CD4-positive, alpha-beta memory T cell (primary cell): ENCODE measurements at regions not wholly inside any gene's neighbourhood (a gene's known extent, or its start where the extent isn't known, plus 50 kb on each side); places are given as distances from the start of the nearest gene placed in this dataset.
A peak's percentile ranks its signal among the peaks of the same experiment; 100 is the strongest.

ENCODE experiments used
- CTCF ChIA-PET: fragments of 350-600 bp; sonication (Branson Sonifier 250); formaldehyde crosslinking; loops from one replicate; lab custom pipeline; 2021; ENCODE audit warnings: inconsistent platforms; ENCODE audit not compliant: partially characterized antibody; lab: Charles Lee
- POLR2A ChIA-PET: fragments of 350-600 bp; sonication (Branson Sonifier 250); formaldehyde crosslinking; loops from one replicate; lab custom pipeline; 2021; ENCODE audit not compliant: partially characterized antibody; lab: Charles Lee
- DNase-seq, 5 donors: peaks; one replicate each; pipeline versions ENCODE4 v3.0.0 to v3.0.0-alpha.2; 2020 to 2022; ENCODE audit warnings: mixed read lengths in 1 of 5
- H3K27ac ChIP-seq: one replicate; pipeline ENCODE4 v1.7.0; 2013; ENCODE audit warnings: low read depth, low read length
- H3K27me3 ChIP-seq: 2 replicates; pipeline ENCODE4 v1.7.0; 2013; ENCODE audit warnings: mild to moderate bottlenecking, low read length, moderate library complexity; ENCODE audit not compliant: insufficient read depth
- H3K36me3 ChIP-seq: 2 replicates; pipeline ENCODE4 v1.7.0; 2013; ENCODE audit warnings: mild to moderate bottlenecking, low read length, moderate library complexity; ENCODE audit not compliant: insufficient read depth
- H3K4me1 ChIP-seq: 2 replicates; pipeline ENCODE4 v1.7.0; 2013; ENCODE audit warnings: mild to moderate bottlenecking, low read length, moderate library complexity; ENCODE audit not compliant: insufficient read depth
- H3K4me3 ChIP-seq, 2 donors: one replicate each; pipeline ENCODE4 v1.7.0; 2013; ENCODE audit warnings: low read length in 2 of 2, mild to moderate bottlenecking in 1 of 2
- H3K9me3 ChIP-seq, 2 donors: one replicate each; pipeline ENCODE4 v1.7.0; 2013; ENCODE audit warnings: low read length in 2 of 2, control low read depth in 1 of 2; ENCODE audit not compliant: control insufficient read depth in 1 of 2
- H3K27ac Mint-ChIP-seq, 7 donors: one replicate each; pipeline ENCODE4 v1.8.0; 2020 to 2021; ENCODE audit warnings: mixed read lengths in 7 of 7, mild to moderate bottlenecking in 6 of 7, inconsistent platforms in 3 of 7, moderate library complexity in 3 of 7
- H3K27me3 Mint-ChIP-seq, 2 donors: one replicate each; pipeline ENCODE4 v1.8.0; 2020 to 2021; ENCODE audit warnings: mixed read lengths in 2 of 2
- H3K36me3 Mint-ChIP-seq, 2 donors: one replicate each; pipeline ENCODE4 v1.8.0; 2020 to 2021; ENCODE audit warnings: mixed read lengths in 2 of 2, inconsistent platforms in 1 of 2, mild to moderate bottlenecking in 1 of 2
- H3K4me1 Mint-ChIP-seq, 4 donors: one replicate each; pipeline ENCODE4 v1.8.0; 2020 to 2021; ENCODE audit warnings: mixed read lengths in 4 of 4, mild to moderate bottlenecking in 1 of 4
- H3K4me3 Mint-ChIP-seq, 8 donors: one replicate each; pipeline ENCODE4 v1.8.0; 2020 to 2021; ENCODE audit warnings: mixed read lengths in 8 of 8, mild to moderate bottlenecking in 7 of 8, moderate library complexity in 6 of 8, inconsistent platforms in 3 of 8
- H3K9me3 Mint-ChIP-seq, 8 donors: one replicate each; pipeline ENCODE4 v1.8.0; 2020 to 2021; ENCODE audit warnings: mixed read lengths in 8 of 8, mild to moderate bottlenecking in 5 of 8, inconsistent platforms in 3 of 8, moderate library complexity in 1 of 8
- intact Hi-C: fragments of 100-400 bp; cut with micrococcal nuclease; formaldehyde crosslinking; loops from one replicate; pipeline ENCODE4 v1.15.1; 2023

GRCh38 chr15:87760547-87761314 lies 495.8 kb downstream of the NTRK3 start:
- Mint-ChIP-seq H3K36me3 (no peaks in the 10 kb centered on the region), H3K27ac (no peak overlapping the region), H3K9me3 (peaks cover 0 to 3% (median 0%) of the 10 kb centered on the region in 8 donors), H3K4me3 (peak overlapping the region in 2 of 8 donors; percentile 8 to 36), H3K27me3 (no peaks in the 10 kb centered on the region), H3K4me1 (peaks cover 13 to 24% (median 13%) of the 10 kb centered on the region in 4 donors)
- H3K4me3 ChIP-seq: no peak overlapping the region
- H3K36me3 ChIP-seq: no peaks in the 10 kb centered on the region
- H3K4me1 ChIP-seq: peaks cover 9% of the 10 kb centered on the region
- intact Hi-C loops: no loop called here
- H3K9me3 ChIP-seq: no peaks in the 10 kb centered on the region
- DNase-seq: no peak
- POLR2A ChIA-PET: no interaction called here
- CTCF ChIA-PET: no interaction called here
- H3K27me3 ChIP-seq: no peaks in the 10 kb centered on the region
- H3K27ac ChIP-seq: no peak overlapping the region

GRCh38 chr15:87758794-87759418 lies 497.6 kb downstream of the NTRK3 start:
- Mint-ChIP-seq H3K4me1 (peaks cover 13 to 24% (median 13%) of the 10 kb centered on the region in 4 donors), H3K36me3 (no peaks in the 10 kb centered on the region), H3K27ac (no peak overlapping the region), H3K9me3 (peaks cover 0 to 3% (median 0%) of the 10 kb centered on the region in 8 donors), H3K27me3 (peaks cover 0 to 2% of the 10 kb centered on the region in 2 donors), H3K4me3 (no peak overlapping the region)
- CTCF ChIA-PET: no interaction called here
- intact Hi-C loops: no loop called here
- POLR2A ChIA-PET: no interaction called here
- no peaks in the 10 kb centered on the region for H3K36me3 ChIP-seq
- no peaks in the 10 kb centered on the region for H3K27me3 ChIP-seq
- no peak overlapping the region for H3K4me3 ChIP-seq
- no peak overlapping the region for H3K27ac ChIP-seq
- peaks cover 9% of the 10 kb centered on the region for H3K4me1 ChIP-seq
- no peak for DNase-seq
- H3K9me3 ChIP-seq: no peaks in the 10 kb centered on the region

- ChIA-PET CTCF (no interaction called here), POLR2A (no interaction called here)
- no peak overlapping the region for H3K27ac ChIP-seq
Measured at GRCh38 chr15:87757084-87757483, 499.5 kb downstream of the NTRK3 start.

GRCh38 chr15:87756072-87756471 lies 500.5 kb downstream of the NTRK3 start:
- intact Hi-C loops: no loop called here
- no peaks in the 10 kb centered on the region for H3K36me3 Mint-ChIP-seq
- Histone ChIP-seq H3K36me3 (no peaks in the 10 kb centered on the region), H3K4me1 (no peaks in the 10 kb centered on the region), H3K27ac (no peak overlapping the region), H3K27me3 (no peaks in the 10 kb centered on the region), H3K9me3 (no peaks in the 10 kb centered on the region), H3K4me3 (no peak overlapping the region)
- H3K27me3 Mint-ChIP-seq: peaks cover 0 to 2% of the 10 kb centered on the region in 2 donors
- DNase-seq: no peak
- CTCF ChIA-PET: no interaction called here
- H3K4me3 Mint-ChIP-seq: no peak overlapping the region
- peaks cover 0 to 3% (median 0%) of the 10 kb centered on the region in 8 donors for H3K9me3 Mint-ChIP-seq
- peaks cover 0 to 3% (median 2%) of the 10 kb centered on the region in 4 donors for H3K4me1 Mint-ChIP-seq
- H3K27ac Mint-ChIP-seq: no peak overlapping the region
- POLR2A ChIA-PET: no interaction called here

More at GRCh38 chr15:87757084-87757483, 499.5 kb downstream of the NTRK3 start:
- H3K4me1 ChIP-seq: peaks cover 4% of the 10 kb centered on the region
- Mint-ChIP-seq H3K9me3 (peaks cover 0 to 3% (median 0%) of the 10 kb centered on the region in 8 donors), H3K4me1 (peaks cover 7 to 13% (median 10%) of the 10 kb centered on the region in 4 donors), H3K36me3 (no peaks in the 10 kb centered on the region), H3K27ac (no peak overlapping the region), H3K27me3 (peaks cover 0 to 2% of the 10 kb centered on the region in 2 donors), H3K4me3 (no peak overlapping the region)
- H3K4me3 ChIP-seq: no peak overlapping the region
- intact Hi-C loops: no loop called here
- no peak for DNase-seq
- H3K36me3 ChIP-seq: no peaks in the 10 kb centered on the region
- H3K27me3 ChIP-seq: no peaks in the 10 kb centered on the region
- H3K9me3 ChIP-seq: no peaks in the 10 kb centered on the region

- CTCF ChIA-PET: no interaction called here
- POLR2A ChIA-PET: no interaction called here
- no peaks in the 10 kb centered on the region for H3K4me1 ChIP-seq
- no peaks in the 10 kb centered on the region for H3K36me3 ChIP-seq
- H3K27me3 ChIP-seq: no peaks in the 10 kb centered on the region
- Mint-ChIP-seq H3K36me3 (no peaks in the 10 kb centered on the region), H3K4me3 (no peak overlapping the region), H3K4me1 (peaks cover 0 to 3% (median 0%) of the 10 kb centered on the region in 4 donors), H3K27me3 (peaks cover 0 to 2% of the 10 kb centered on the region in 2 donors), H3K9me3 (peaks cover 0 to 3% (median 0%) of the 10 kb centered on the region in 8 donors), H3K27ac (no peak overlapping the region)
- no peaks in the 10 kb centered on the region for H3K9me3 ChIP-seq
- no peak overlapping the region for H3K27ac ChIP-seq
- intact Hi-C loops: no loop called here
- no peak overlapping the region for H3K4me3 ChIP-seq
- DNase-seq: no peak
Measured at GRCh38 chr15:87755226-87755625, 501.3 kb downstream of the NTRK3 start.

GRCh38 chr15:87753539-87753938 lies 503.0 kb downstream of the NTRK3 start:
- Mint-ChIP-seq H3K4me1 (peaks cover 0 to 3% (median 0%) of the 10 kb centered on the region in 4 donors), H3K27me3 (peaks cover 0 to 3% of the 10 kb centered on the region in 2 donors), H3K27ac (no peak overlapping the region), H3K9me3 (peaks cover 0 to 3% (median 0%) of the 10 kb centered on the region in 8 donors), H3K36me3 (no peaks in the 10 kb centered on the region), H3K4me3 (no peak overlapping the region)
- DNase-seq: no peak
- Histone ChIP-seq H3K27me3 (no peaks in the 10 kb centered on the region), H3K9me3 (no peaks in the 10 kb centered on the region), H3K4me3 (no peak overlapping the region), H3K4me1 (no peaks in the 10 kb centered on the region), H3K36me3 (no peaks in the 10 kb centered on the region), H3K27ac (no peak overlapping the region)
- ChIA-PET POLR2A (interaction anchor here (0.6 kb wide), 1 partner anchor 15 kb away, joined by 3 read pairs; no protein-coding TSS in a partner anchor), CTCF (no interaction called here)
- intact Hi-C loops: no loop called here

GRCh38 chr15:87752250-87752951 lies 504.1 kb downstream of the NTRK3 start:
- CTCF ChIA-PET: no interaction called here
- H3K4me1 Mint-ChIP-seq: peaks cover 0 to 3% (median 0%) of the 10 kb centered on the region in 4 donors
- DNase-seq: no peak
- intact Hi-C loops: no loop called here
- Histone ChIP-seq H3K4me3 (no peak overlapping the region), H3K4me1 (no peaks in the 10 kb centered on the region), H3K27me3 (no peaks in the 10 kb centered on the region), H3K36me3 (no peaks in the 10 kb centered on the region), H3K9me3 (no peaks in the 10 kb centered on the region), H3K27ac (no peak overlapping the region)
- H3K36me3 Mint-ChIP-seq: no peaks in the 10 kb centered on the region
- peaks cover 0 to 3% of the 10 kb centered on the region in 2 donors for H3K27me3 Mint-ChIP-seq
- no peak overlapping the region for H3K4me3 Mint-ChIP-seq
- no peak overlapping the region for H3K27ac Mint-ChIP-seq
- POLR2A ChIA-PET: no interaction called here
- H3K9me3 Mint-ChIP-seq: peaks cover 0 to 3% (median 0%) of the 10 kb centered on the region in 8 donors
